ENCODE measurements at regions not wholly inside any gene's neighbourhood (a gene's known extent, or its start where the extent isn't known, plus 50 kb on each side); places are given as distances from the start of the nearest gene placed in this dataset.

DNA sequence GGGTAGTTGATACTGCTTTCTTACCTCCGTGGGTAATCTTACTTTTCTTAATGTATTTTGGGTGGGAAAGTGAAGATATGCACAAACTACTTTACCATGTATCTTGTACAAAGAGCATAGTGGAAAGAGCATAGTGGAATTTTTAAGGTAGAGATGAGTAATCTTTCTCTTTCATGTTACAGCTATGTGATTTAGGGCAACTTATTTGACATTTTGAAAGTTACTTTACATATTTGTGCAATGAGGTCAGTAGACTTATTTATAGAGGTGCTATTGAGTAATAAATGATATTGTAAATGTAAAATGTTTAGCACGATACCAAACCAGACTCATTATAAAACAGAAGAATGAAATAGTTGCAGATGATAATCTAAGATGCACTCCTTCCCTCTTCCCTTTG, 351.2 kb downstream of the TRAM1L1 start:
- intact Hi-C loops (cut with DNase I; ENCODE audit: low total_unique reads) = no loop called here
- Histone ChIP-seq H3K36me3 (no peaks in the 10 kb centered on the region), H3K27ac (no peak overlapping the region), H3K27me3 (replicated peaks in 1 of 7) (no peaks in the 10 kb centered on the region), H3K9me3 (peaks cover 0 to 4% (median 0%) of the 10 kb centered on the region in 8 donors), H3K4me1 (no peaks in the 10 kb centered on the region), H3K4me3 (no peak overlapping the region)
- no peak for DNase-seq
- TF ChIP-seq POLR2AphosphoS5 (IDR thresholded peaks at IDR 0.05) = no peak
- TF ChIP-seq POLR2A (IDR thresholded peaks at IDR 0.05) = no peak
- TF ChIP-seq CTCF (IDR thresholded peaks at IDR 0.05 in 8 of 11, conservative IDR thresholded peaks at IDR 0.05 in 3 of 11) = no peak
- 72 to 86% (median 77%) methylated on average over 2 of the region's 2 CpGs for WGBS, 5 donors

GRCh38 chr4:116733370-116733769, 352.0 kb downstream of the TRAM1L1 start:
- Histone ChIP-seq H3K4me3 (no peak overlapping the region), H3K4me1 (no peaks in the 10 kb centered on the region), H3K36me3 (no peaks in the 10 kb centered on the region), H3K27me3 (replicated peaks in 1 of 7) (no peaks in the 10 kb centered on the region), H3K27ac (no peak overlapping the region), H3K9me3 (no peaks in the 10 kb centered on the region)
- 75 to 91% (median 83%) methylated on average over 4 of the region's 4 CpGs for WGBS, 5 donors
- TF ChIP-seq POLR2A (IDR thresholded peaks at IDR 0.05) = no peak
- no peak for TF ChIP-seq POLR2AphosphoS5 (IDR thresholded peaks at IDR 0.05)
- TF ChIP-seq CTCF (IDR thresholded peaks at IDR 0.05 in 8 of 11, conservative IDR thresholded peaks at IDR 0.05 in 3 of 11) = no peak
- DNase-seq = no peak
- intact Hi-C loops (cut with DNase I; ENCODE audit: low total_unique reads) = no loop called here

GRCh38 chr4:116726523-116726922, 358.9 kb downstream of the TRAM1L1 start:
- no peak for TF ChIP-seq POLR2AphosphoS5 (IDR thresholded peaks at IDR 0.05)
- TF ChIP-seq POLR2A (IDR thresholded peaks at IDR 0.05) = no peak
- no peak for TF ChIP-seq CTCF (IDR thresholded peaks at IDR 0.05 in 8 of 11, conservative IDR thresholded peaks at IDR 0.05 in 3 of 11)
- H3K36me3 ChIP-seq = no peaks in the 10 kb centered on the region
- no peak overlapping the region for H3K4me3 ChIP-seq
- DNase-seq = no peak
- H3K27ac ChIP-seq = no peak overlapping the region
- H3K9me3 ChIP-seq = no peaks in the 10 kb centered on the region
- no peaks in the 10 kb centered on the region for H3K27me3 ChIP-seq (replicated peaks in 1 of 7)
- intact Hi-C loops (cut with DNase I; ENCODE audit: low total_unique reads) = no loop called here
- no peaks in the 10 kb centered on the region for H3K4me1 ChIP-seq

DNA sequence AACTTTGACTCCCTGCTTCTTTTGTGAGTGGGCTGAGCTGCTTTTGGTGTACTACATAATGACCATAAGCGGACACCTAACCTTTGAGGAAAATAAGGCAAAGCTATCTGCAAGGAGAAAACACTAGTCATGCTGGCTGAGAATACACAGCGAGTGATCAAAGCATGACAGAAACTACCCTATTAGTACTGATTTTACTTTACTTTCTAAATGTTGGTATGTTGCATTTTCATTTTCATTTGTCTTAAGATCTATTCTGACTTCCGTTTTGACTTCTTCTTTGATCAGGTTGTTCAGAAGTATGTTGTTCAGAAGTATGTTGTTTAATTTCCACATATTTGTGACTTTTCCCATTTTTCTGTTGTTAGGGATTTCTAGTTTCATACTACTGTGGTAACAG, 361.1 kb downstream of the TRAM1L1 start:
- WGBS, 5 donors = 75 to 92% (median 81%) methylated on average over 3 of the region's 3 CpGs
- no peak for DNase-seq

More for the DNA sequence above, 361.1 kb downstream of the TRAM1L1 start:
- Histone ChIP-seq H3K4me1 (no peaks in the 10 kb centered on the region), H3K27ac (no peak overlapping the region), H3K4me3 (no peak overlapping the region), H3K36me3 (no peaks in the 10 kb centered on the region), H3K9me3 (no peaks in the 10 kb centered on the region), H3K27me3 (replicated peaks in 1 of 7) (no peaks in the 10 kb centered on the region)
- TF ChIP-seq CTCF (IDR thresholded peaks at IDR 0.05 in 8 of 11, conservative IDR thresholded peaks at IDR 0.05 in 3 of 11) (no peak), POLR2A (IDR thresholded peaks at IDR 0.05) (no peak), POLR2AphosphoS5 (IDR thresholded peaks at IDR 0.05) (no peak)
- intact Hi-C loops (cut with DNase I; ENCODE audit: low total_unique reads) = no loop called here
